GM19452 (cell line): ENCODE measurements at regions not wholly inside any gene's neighbourhood (a gene's known extent, or its start where the extent isn't known, plus 50 kb on each side); places are given as distances from the start of the nearest gene placed in this dataset.

Experiments
- ATAC-seq: cut with Tn5 transposase; IDR thresholded peaks from one replicate; pipeline ENCODE4 v1.9.1; 2021; ENCODE audit not compliant: unreplicated experiment

DNA sequence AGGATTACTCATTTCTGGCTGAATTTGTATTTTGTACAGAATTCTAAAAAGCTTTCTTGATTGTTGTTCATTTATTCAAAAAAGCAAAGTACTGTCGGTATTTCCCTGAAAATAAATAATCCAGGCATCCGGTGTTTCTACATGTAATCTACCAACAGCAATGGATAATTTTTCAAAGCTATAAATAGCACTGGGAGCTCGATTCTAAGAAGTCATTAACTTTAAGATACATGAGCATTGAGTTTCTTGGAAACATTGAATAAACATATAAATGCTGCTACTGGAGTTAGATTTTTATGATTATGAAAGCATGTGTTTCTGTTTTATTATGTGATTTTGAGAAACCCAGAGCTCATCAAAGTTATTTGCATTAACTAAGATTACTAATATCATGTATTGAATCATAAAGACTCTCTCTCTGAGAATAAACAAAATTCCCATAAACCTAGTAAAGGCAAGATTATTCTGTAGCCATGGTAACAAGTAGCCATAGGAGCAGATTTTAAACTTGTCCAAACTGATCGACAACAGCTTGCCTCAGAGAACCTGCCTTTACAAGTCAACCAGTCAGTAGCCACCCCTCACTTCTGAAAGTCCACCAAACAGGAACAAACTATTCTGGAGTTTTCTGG, 197.0 kb downstream of the DRD1 start:
- ATAC-seq, result no peak

DNA sequence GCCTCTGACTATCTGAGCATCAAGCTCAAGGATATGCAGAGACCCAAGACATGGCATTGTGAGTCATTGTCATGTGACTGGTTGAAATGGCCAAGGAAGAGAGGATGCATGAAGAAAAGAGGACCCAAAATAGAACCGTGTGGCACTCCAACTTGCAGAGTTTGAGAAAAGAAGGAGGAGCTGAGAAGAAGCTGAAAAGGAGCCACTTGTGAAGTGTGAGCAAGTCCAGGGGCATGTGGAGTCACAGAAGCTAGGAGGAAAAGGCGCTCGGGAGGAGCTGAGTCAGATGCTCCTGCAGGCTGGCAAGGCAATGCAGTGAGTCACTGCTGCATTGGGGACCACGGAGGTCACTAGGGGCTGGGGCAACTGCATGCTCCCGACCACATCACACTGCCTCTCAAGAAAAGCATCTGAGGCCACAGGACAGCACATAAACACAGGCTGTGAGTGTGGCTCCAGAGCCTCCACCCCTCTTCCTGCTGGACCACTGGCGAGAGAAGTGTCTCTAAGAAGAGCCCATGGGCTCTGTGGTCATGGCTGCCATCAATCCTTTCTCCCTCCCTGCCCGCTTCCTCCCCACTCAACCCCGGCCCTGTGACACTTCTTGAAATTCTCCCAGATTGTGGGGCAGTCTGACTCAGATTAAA, 197.6 kb downstream of the DRD1 start:
- ATAC-seq, result no peak

DNA sequence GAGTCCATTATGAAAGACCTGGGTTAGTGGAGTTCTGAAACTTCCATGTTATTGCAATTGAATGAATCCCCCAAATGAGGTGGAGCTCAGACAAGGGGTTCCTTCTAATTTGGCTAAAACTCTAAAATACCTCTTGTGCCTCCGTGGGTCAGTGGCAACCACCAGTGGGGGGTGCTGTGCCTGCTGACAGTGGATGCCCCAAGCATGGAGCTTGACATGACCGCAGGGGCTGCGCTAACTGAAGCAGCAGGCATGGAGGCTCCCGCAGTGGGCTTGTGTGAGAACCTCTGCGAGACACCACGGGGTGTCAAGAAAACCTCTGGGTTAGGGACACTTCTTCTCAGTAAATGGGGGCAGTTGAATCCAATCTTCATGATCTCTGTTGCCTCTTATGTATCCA, 200.5 kb downstream of the DRD1 start:
- ATAC-seq, result no peak

DNA sequence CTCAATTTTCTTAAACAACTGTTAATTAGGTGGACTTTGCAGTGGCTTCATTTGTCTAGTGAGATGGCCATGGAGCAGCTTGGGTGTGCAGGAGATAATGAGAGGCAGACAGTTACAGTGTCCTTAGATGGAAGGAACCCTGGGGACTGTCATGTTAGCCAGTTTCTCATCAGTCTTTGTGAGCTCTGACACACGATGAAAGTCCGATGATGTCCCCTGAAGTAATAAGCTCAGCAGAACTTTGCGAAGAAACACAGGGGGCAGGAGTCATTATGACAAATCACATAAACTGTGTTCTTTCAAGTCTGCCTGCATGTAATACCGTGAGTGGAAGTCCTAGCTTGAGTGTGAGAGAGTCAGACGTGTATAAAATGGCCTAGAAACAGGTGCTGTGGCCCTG, 201.8 kb downstream of the DRD1 start:
- ATAC-seq, result no peak

DNA sequence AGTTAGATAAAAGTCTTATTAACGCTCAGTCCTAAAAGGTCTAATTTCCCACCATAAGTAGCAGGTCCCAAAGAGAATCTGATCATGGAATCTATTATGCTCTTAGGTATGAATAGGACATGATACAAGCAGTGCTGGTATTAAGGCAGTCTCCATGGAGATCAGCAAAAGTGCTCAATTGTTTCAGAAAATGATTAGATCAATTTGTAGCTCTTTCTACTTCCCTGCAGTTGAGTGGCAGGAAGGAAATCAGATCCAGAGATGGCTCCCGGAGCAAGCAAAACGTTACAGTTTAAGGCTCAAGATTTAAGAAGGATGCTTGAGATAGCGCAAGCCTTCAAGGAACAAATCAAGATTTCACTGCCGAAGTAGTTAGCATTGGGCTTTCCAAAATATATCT, 205.7 kb downstream of the DRD1 start:
- ATAC-seq, result no peak

DNA sequence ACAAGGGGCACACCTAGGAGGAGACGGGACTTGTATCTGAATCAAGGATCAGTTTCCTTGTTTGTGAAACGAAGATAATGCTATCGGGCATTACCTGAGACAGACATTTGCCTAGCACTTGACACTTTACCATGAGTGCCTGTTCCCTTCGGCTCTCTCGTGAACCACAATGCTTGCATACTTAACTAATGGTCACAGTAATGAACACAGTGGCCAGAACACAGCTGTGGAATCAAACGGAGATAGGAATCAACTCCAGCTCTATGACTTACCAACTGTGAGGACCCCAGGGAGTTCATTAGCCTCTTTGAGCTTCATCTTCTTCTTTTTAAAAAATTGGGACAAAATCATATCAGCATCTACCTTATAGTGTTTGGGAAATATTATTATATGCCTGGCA, 207.8 kb downstream of the DRD1 start:
- no peak for ATAC-seq

DNA sequence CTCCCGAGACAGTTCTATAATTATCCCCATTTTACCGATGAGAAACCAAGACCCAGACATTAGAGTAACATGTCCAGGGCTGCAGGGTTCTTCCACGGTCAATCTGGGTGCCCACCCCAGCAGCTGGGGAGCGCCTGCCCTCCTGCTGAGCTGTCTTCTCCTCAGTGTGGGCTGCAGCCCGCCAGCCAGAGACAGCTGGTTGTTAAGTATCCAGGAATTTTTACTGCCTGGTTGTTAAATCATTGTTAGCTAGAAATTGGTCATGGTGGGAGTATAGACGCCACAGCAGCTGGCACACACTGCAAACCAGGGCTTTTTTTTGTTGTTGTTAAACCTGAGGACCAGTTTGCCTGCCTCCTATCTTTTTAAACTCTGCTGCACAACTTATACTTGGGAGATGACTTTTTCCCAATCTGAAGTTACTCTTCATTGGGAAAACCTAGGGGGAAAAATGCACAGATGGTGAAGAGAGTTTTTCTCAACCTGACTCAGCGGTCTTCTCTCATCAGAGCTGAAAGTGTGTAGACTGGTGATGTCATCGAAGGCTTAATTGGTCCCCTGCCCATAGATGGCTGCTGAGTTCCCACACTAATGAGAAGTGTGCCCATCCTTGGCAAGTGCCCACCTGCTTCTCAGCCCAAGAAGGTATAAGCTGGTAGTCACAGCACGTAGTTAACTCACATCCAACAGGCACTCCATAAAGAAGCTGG, 208.6 kb downstream of the DRD1 start:
- no peak for ATAC-seq

DNA sequence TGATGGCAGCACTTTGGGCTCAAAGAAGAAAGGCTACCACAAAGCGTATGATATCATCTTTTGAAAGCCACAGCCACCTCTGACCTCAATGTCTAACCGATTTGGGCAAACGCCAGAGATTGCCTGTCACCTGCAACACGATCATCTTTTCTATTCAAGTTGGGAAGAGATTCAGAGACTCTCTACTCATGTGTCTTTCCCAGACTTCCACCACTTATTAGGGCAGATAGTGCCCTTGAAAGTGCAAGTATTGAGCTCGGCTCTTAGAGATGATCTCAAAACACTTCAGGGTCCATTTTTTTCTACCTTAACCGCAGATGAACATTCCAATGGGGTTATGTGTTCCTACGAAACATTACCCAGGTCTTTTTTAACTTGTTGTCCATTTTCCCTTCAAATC, 213.7 kb downstream of the DRD1 start:
- no peak for ATAC-seq

DNA sequence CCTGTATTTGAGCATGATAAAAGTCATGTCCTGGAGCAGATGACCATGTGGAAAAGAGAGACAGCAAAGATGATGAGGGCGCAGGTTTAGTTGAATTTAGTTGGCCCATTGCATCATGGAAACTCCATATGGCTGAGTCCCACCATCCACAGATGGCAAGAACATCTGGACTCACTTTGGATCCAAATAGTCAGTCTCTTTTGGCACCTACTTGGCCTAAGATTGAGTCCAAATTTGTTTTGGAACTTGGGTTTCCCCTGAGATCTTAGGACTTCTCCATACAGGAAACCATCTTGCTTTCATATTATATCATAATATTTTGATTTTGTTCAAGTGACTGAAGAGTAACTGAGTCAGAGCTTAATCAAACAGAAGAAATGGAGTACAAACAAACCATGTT, 217.5 kb downstream of the DRD1 start:
- ATAC-seq, result no peak

DNA sequence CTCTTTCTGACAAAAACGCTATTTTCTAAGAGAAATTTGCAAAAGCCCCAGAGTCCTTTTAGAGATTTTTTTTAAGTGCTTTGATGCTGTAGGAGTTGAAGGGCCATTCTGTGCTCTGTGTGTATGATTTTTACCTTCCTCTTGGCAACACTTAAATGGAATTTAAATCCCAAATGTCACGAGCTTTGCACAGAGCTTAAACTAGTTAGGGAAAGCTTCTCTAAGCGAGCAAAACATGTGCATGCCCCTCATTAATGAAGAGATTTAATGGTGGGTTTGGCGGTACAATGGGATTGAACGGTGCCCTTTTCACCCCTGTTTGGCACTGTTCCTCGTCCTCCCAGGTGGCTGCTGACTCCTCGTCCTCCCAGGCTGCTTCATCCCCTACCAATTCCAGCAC, 220.7 kb downstream of the DRD1 start:
- no peak for ATAC-seq

DNA sequence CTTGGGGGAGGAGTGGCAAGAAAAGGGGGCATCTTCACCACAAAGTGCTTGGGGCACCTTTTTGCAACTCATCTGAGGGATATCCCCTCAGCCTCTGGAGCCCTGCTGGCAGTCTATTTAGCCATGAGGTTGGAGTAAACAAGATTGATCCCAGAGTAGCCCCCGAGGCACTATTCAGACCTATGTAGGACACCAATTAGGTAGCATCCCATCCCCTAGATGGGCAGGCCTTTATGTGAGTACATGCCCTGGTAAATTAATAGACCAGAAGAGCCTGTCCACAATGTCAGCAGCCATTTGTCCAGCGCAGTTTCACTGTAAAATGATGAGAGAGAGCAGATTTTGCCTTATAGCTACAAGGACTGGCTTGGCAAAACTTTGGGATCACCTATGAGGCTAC, 221.4 kb downstream of the DRD1 start:
- ATAC-seq, result no peak

DNA sequence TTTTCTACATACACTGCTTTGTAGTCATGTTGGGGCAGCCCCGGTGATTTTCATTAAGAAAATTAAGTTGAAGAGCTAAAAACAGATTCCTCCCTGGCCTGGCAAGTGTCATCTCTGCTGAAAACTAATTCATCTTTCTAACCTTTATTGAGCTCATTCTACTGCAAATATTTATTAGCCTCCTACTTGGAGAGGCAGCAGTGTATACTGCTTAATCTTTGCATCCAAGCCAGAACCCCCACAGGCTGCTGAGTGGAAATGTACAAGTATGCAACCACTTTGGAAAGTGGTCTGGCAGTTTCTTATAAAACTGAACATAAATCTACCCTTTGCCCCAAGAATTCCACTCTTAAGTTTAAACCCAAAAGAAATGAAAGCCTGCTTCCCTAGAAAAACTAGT, 223.4 kb downstream of the DRD1 start:
- ATAC-seq, result no peak

DNA sequence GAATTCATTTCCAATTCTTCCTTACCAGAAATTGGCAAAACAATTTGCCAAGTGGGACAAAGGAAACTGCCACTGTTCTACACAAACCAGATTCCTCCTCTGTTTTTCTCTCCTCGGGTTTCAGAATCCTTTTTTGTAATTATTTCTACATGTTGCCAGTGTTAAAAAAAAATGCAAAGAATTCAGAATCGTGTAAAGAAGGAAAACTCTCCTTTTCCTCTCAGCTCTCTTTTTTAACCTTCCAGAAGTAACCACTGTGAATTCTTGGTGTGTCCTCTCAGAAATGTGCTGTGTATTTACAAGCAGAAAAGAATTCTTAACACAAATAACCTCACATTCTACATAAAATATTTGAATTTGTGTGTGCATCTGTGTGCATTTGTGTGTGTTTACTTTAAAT, 224.6 kb downstream of the DRD1 start:
- ATAC-seq, result no peak

DNA sequence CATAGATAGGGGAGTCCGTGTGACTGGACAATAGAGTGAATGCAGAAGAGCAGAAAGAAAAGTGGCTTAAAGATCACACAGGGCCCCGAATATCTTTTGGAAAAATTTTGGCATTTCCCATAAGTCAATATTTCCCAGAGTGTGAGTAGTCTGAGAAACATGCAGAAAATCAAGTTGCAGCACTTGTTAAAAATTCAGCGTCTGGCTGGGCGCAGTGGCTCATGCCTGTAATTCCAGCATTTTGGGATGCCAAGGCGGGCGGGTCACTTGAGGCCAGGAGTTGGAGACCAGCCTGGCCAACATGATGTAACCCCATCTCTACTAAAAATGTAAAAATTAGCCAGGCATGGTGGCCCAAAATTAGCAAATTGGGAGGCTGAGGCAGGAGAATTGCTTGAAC, 227.0 kb downstream of the DRD1 start:
- ATAC-seq, result no peak

DNA sequence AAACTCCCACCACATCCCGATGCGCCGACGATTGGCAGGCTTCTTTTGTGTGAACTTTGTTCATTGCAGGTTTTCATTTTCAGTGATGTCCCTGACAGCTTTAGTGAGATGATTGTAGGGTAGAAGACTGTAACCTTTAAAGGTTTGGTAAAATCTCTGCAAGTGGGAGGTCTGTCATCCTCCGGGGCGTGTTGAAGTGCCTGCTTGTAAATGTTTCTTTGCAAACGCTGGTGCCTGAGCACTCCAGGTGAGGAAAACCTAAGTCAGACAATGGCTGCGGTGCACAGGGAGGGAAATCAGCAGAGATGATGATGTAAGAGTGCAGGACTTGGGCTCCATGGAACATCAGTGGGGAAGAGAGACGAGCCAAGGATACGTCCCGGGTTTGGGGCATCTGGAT, 228.1 kb downstream of the DRD1 start:
- ATAC-seq, result no peak

DNA sequence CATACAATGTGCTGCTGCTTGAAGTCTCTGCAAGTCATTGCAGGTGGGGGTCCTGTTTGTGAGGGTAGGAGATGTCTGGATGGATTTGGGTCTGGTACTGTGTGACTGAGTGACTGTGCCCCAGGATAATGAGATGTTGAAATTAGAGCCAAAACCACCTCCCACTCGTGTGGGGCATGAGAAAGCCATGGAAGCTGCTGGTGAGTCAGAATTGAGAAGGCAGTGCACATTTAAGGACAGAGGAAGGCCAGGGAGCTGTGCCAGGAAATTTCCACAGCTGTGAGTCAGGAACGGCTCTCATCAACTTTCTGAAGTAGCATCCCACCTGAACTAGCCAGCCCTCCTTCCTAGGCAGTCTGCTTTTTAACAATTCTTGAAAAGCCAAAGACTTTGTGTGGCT, 229.8 kb downstream of the DRD1 start:
- ATAC-seq, result no peak

DNA sequence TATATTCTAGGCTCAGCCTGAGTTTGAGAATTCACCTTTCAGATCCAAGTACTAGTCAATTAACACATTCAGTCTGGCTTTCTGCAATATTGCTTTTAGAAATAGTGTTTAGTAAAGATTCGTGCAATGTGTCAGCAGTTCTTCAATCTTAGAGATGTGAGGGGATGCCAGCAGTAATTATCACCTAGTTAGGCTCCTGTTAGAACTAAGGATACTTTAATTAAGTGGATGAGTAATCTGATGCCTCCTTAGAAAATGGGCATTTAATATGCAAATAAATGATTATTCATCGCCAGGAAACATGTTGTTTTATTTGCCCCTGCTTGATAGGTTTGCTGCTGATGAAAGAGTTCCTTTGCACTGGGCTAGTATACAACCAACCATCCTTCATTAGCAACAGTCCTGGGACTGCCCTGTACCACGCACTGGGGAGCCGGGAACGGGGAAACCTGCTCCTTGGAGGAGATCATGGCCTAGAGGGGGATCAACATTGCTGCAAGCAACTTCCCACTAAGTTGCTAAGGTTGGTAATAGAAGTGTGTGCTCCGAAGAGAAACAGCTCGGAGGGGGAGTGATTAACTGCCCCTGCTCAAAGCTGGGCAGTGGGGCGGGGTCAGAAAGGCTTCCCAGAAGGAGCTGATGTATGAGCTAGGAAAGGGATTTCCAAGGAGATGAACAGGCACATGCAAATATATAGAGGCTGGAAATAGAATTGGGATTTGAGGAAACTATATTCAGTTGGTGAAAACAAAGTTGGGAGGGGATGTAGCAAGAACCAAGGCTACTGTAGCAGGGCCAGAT, 231.8 kb downstream of the DRD1 start:
- ATAC-seq, result no peak

DNA sequence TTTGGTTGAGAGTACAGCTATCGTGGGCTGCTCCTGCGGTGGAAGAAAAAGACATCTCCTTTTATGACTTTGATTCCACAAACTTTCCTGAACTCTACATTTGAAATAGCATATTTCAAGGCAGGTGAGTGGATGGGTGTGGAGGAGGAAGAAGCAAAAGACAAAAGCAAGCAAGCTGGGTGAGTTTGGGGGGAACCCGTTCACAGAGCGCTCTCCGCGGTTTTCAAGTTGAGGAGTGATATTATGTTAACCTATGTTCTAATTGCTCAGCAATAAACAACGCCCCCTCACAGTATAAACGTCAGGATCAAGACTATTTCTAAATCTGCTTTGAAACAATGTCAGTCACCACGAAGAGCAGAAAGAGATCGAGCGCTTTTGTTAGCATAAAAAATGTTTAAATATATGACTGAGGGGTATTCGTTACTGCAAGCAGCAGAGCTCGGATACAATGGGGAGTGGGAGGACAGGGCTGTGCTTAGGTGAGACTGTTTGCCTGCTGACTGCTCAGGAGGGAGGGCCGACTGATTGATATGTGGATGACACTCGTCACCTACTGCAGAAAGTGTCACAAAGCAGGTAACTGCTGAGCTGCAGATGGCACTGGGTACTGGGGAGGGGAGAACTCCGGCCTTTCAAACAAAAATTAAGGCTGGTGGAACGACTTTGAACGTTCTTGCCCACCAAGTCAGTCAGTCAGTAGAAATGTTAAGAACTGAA, 236.5 kb downstream of the DRD1 start:
- ATAC-seq, result no peak

DNA sequence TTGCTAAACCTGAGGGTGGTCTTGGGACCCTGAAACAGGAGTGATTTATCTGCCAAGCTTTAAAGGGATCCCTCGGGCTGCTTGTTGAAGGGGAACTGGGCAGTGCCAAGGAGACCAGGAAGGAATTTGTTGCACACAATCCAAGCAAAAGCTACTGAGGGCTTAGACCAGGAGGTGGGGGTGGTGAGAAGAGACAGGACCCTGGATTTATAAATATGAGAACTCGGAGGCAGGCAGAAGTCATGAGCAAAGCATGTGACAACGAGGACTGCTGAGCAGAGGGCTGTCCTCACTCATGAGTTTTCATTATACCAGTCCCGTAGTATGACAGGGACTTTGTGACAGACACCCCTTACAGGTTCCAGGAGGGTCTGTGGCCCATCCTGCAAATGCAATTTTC, 237.3 kb downstream of the DRD1 start:
- no peak for ATAC-seq

DNA sequence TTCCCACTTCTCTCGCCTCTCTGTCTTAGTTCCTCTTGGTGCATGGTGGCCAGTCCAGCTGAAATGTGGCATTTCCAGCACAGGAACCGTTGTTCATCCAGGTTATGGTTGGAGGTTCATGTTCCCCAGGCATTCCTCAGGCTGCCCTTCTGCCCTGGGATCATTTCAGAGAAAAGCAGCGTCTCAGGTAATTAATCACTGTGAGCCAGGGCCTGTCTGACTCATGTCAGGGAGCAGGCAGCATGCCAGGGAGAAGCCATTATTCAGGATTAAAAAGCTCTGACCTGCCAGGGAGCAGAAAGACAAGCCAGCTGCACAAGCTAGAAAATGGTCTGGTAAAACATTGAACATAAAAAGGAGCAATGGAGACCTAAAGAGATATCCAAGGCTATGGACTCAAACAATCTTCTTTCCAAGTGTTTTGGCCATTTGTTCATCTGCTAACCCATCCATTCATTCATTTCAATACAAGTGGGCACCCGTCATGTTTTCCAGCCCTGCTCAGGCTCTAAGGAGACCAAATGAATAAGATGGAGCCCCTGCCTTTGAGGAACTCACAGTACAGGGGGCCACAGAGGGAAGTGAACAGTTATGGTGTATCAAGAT, 241.4 kb downstream of the DRD1 start:
- ATAC-seq, result no peak

DNA sequence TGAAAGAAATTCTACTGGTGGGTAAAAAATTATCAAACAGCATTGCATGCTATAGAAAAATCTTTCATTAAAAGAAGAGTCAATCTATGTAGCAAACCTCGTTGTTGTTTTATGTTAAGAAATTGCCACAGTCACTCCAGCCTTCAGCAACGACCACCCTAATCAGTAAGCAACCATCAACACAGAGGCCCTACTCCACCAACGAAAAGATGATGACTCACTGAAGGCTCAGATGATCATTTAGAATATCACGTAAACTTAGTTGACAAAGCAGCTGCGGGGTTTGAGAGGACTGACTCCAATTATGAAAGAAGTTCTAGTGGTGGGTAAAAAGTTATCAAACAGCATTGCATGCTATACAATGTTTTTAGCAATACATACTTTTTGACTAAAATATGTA, 242.6 kb downstream of the DRD1 start:
- ATAC-seq, result no peak
